WTC11 (cell line): ENCODE measurements at regions not wholly inside any gene's neighbourhood (a gene's known extent, or its start where the extent isn't known, plus 50 kb on each side); places are given as distances from the start of the nearest gene placed in this dataset.

Experiments used
- ATAC-seq: fragments of 200-7000 bp; cut with Tn5 transposase; 2 replicates; pipeline ENCODE4 v1.10.0; 2021; ENCODE audit warnings: mild to moderate bottlenecking, moderate library complexity
- CTCF ChIA-PET: fragments of 300-600 bp; sonication (Branson Sonifier 250); formaldehyde crosslinking; loops from one replicate; lab custom pipeline; 2021; ENCODE audit warnings: antibody characterized with exemption; lab: Charles Lee
- POLR2A ChIA-PET: fragments of 350-600 bp; sonication (Branson Sonifier 250); formaldehyde crosslinking; loops from one replicate; lab custom pipeline; 2021; ENCODE audit warnings: antibody characterized with exemption; lab: Charles Lee
- DNase-seq: peaks from one replicate; pipeline ENCODE4 v3.0.0; 2021; ENCODE audit warnings: low spot score
- H3K27ac Mint-ChIP-seq: 2 replicates; pipeline ENCODE4 v1.8.0; 2021; ENCODE audit warnings: mixed read lengths
- H3K27me3 Mint-ChIP-seq: 2 replicates; pipeline ENCODE4 v1.8.0; 2021; ENCODE audit warnings: low read depth, mild to moderate bottlenecking, moderate library complexity, mixed read lengths
- H3K36me3 Mint-ChIP-seq: 2 replicates; pipeline ENCODE4 v1.8.0; 2021; ENCODE audit warnings: mixed read lengths
- H3K4me1 Mint-ChIP-seq: 2 replicates; pipeline ENCODE4 v1.8.0; 2022; ENCODE audit warnings: mixed read lengths
- H3K4me3 Mint-ChIP-seq: 2 replicates; pipeline ENCODE4 v1.8.0; 2021; ENCODE audit warnings: mild to moderate bottlenecking, moderate library complexity, mixed read lengths
- H3K9me3 Mint-ChIP-seq: 2 replicates; pipeline ENCODE4 v1.8.0; 2021; ENCODE audit warnings: mixed read lengths
- ATF2 ChIP-seq: sonication (generic); formaldehyde crosslinking; IDR thresholded peaks from 2 replicates; pipeline ENCODE4 v1.8.1; 2022; ENCODE audit warnings: low read depth, missing genetic modification reagents, borderline replicate concordance
- CBFB ChIP-seq: sonication (generic); formaldehyde crosslinking; IDR thresholded peaks from 2 replicates; pipeline ENCODE4 v1.8.1; 2022; ENCODE audit warnings: mild to moderate bottlenecking, low read depth, missing genetic modification reagents
- E2F1 ChIP-seq: sonication (generic); formaldehyde crosslinking; IDR thresholded peaks from 2 replicates; pipeline ENCODE4 v1.8.0; 2022; ENCODE audit warnings: mild to moderate bottlenecking, missing genetic modification reagents
- E2F5 ChIP-seq: sonication (generic); formaldehyde crosslinking; IDR thresholded peaks from 2 replicates; pipeline ENCODE4 v1.8.1; 2022; ENCODE audit warnings: mild to moderate bottlenecking, moderate library complexity, missing genetic modification reagents
- GTF2I ChIP-seq: fragments of 250-450 bp; sonication (Bioruptor Pico); conservative IDR thresholded peaks from 2 replicates; pipeline ENCODE4 v1.4.0; 2021; ENCODE audit warnings: mild to moderate bottlenecking
- HMGA2 ChIP-seq: fragments of 250-450 bp; sonication (Bioruptor Pico); IDR thresholded peaks from 2 replicates; pipeline ENCODE4 v1.4.0; 2021; ENCODE audit warnings: mild to moderate bottlenecking, moderate library complexity
- MYBL2 ChIP-seq: sonication (generic); formaldehyde crosslinking; IDR thresholded peaks from 2 replicates; pipeline ENCODE4 v1.8.1; 2023; ENCODE audit warnings: mild to moderate bottlenecking, moderate library complexity, missing genetic modification reagents
- NFATC4 ChIP-seq: fragments of 250-450 bp; sonication (Bioruptor Pico); IDR thresholded peaks from 2 replicates; pipeline ENCODE4 v1.9.0; 2021; ENCODE audit warnings: mild to moderate bottlenecking
- NFYB ChIP-seq: sonication (generic); formaldehyde crosslinking; conservative IDR thresholded peaks from 2 replicates; pipeline ENCODE4 v1.8.0; 2022; ENCODE audit warnings: low read depth, missing genetic modification reagents
- NR2C2 ChIP-seq: sonication (generic); formaldehyde crosslinking; IDR thresholded peaks from 2 replicates; pipeline ENCODE4 v1.8.0; 2022; ENCODE audit warnings: mild to moderate bottlenecking, missing genetic modification reagents
- OVOL2 ChIP-seq: fragments of 250-450 bp; sonication (Bioruptor Pico); IDR thresholded peaks from 2 replicates; pipeline ENCODE4 v1.9.0; 2021; ENCODE audit warnings: mild to moderate bottlenecking, borderline replicate concordance
- PRDM15 ChIP-seq: sonication (generic); formaldehyde crosslinking; IDR thresholded peaks from 2 replicates; pipeline ENCODE4 v1.8.0; 2022; ENCODE audit warnings: missing genetic modification reagents
- SMAD3 ChIP-seq: sonication (generic); formaldehyde crosslinking; IDR thresholded peaks from 2 replicates; pipeline ENCODE4 v1.8.0; 2022; ENCODE audit warnings: missing genetic modification reagents, mild to moderate bottlenecking, borderline replicate concordance
- ZNF219 ChIP-seq: sonication (generic); formaldehyde crosslinking; IDR thresholded peaks from 2 replicates; pipeline ENCODE4 v1.8.0; 2023; ENCODE audit warnings: missing genetic modification reagents, mild to moderate bottlenecking, borderline replicate concordance
- ZNF281 ChIP-seq: sonication (generic); formaldehyde crosslinking; IDR thresholded peaks from 2 replicates; pipeline ENCODE4 v1.8.0; 2023; ENCODE audit warnings: mild to moderate bottlenecking, missing genetic modification reagents
- ZNF317 ChIP-seq: sonication (generic); formaldehyde crosslinking; IDR thresholded peaks from 2 replicates; pipeline ENCODE4 v1.8.1; 2023; ENCODE audit warnings: low read depth, mild to moderate bottlenecking, moderate library complexity, missing genetic modification reagents, borderline replicate concordance
- ZNF512 ChIP-seq: sonication (generic); formaldehyde crosslinking; IDR thresholded peaks from 2 replicates; pipeline ENCODE4 v1.8.1; 2022; ENCODE audit warnings: missing genetic modification reagents, borderline replicate concordance

GRCh38 chr4:121221608-121222007 lies 57.5 kb upstream of the TNIP3 start:
- no peak overlapping the region for H3K27ac Mint-ChIP-seq
- H3K36me3 Mint-ChIP-seq = no peaks in the 10 kb centered on the region
- H3K4me3 Mint-ChIP-seq = no peak overlapping the region
- H3K27me3 Mint-ChIP-seq = no peaks in the 10 kb centered on the region
- no peak for TF ChIP-seq SMAD3 (CRISPR knock-in tag)
- H3K4me1 Mint-ChIP-seq = peaks cover 9% of the 10 kb centered on the region; the same call in 1 of the 2 replicates
- CTCF ChIA-PET = interaction anchor here (1.0 kb wide), 1 partner anchor 29 kb away, joined by 3 read pairs; no protein-coding TSS in a partner anchor
- ATAC-seq (no peak), DNase-seq (no peak)
- H3K9me3 Mint-ChIP-seq = no peaks in the 10 kb centered on the region
- POLR2A ChIA-PET = no interaction called here

- DNase-seq = no peak
- ChIA-PET POLR2A (no interaction called here), CTCF (interaction anchor here (1.0 kb wide), 1 partner anchor 29 kb away, joined by 3 read pairs; no protein-coding TSS in a partner anchor)
- H3K4me1 Mint-ChIP-seq = peaks cover 7% of the 10 kb centered on the region; the same call in 1 of the 2 replicates
- TF ChIP-seq HMGA2 (CRISPR knock-in tag) (no peak), SMAD3 (CRISPR knock-in tag) (no peak), GTF2I (no peak), ZNF512 (no peak)
- H3K27ac Mint-ChIP-seq = no peak overlapping the region
- ATAC-seq = no peak
- no peaks in the 10 kb centered on the region for H3K9me3 Mint-ChIP-seq
- H3K36me3 Mint-ChIP-seq = no peaks in the 10 kb centered on the region
- no peaks in the 10 kb centered on the region for H3K27me3 Mint-ChIP-seq
- H3K4me3 Mint-ChIP-seq = no peak overlapping the region
Observed at GRCh38 chr4:121221201-121221600, 57.1 kb upstream of the TNIP3 start.

- TF ChIP-seq MYBL2 (CRISPR knock-in tag) = no peak
- TF ChIP-seq HMGA2 (CRISPR knock-in tag) = no peak
- no peak for TF ChIP-seq NR2C2 (CRISPR knock-in tag)
- TF ChIP-seq NFYB (CRISPR knock-in tag) = no peak
- no peak for TF ChIP-seq GTF2I
- TF ChIP-seq PRDM15 (CRISPR knock-in tag) = no peak
- TF ChIP-seq ATF2 (CRISPR knock-in tag) = no peak
- no peak for TF ChIP-seq NFATC4
- TF ChIP-seq ZNF219 (CRISPR knock-in tag) = no peak
- no peak for TF ChIP-seq SMAD3 (CRISPR knock-in tag)
- no peak for TF ChIP-seq ZNF281 (CRISPR knock-in tag)
- no peak for TF ChIP-seq CBFB (CRISPR knock-in tag)
- no peak for TF ChIP-seq OVOL2 (CRISPR knock-in tag)
- TF ChIP-seq ZNF317 (CRISPR knock-in tag) = no peak
- no peak for TF ChIP-seq E2F1 (CRISPR knock-in tag)
- TF ChIP-seq E2F5 (CRISPR knock-in tag) = no peak
- TF ChIP-seq, all 79 proteins: peak for 0
- H3K27ac Mint-ChIP-seq = no peak overlapping the region
- ATAC-seq (no peak), DNase-seq (no peak)
- POLR2A ChIA-PET = no interaction called here
- peaks cover 3% of the 10 kb centered on the region; the same call in 1 of the 2 replicates for H3K4me1 Mint-ChIP-seq
- CTCF ChIA-PET = interaction anchor here (0.8 kb wide), 1 partner anchor 29 kb away, joined by 3 read pairs; no protein-coding TSS in a partner anchor
- no peaks in the 10 kb centered on the region for H3K36me3 Mint-ChIP-seq
- no peaks in the 10 kb centered on the region for H3K9me3 Mint-ChIP-seq
- H3K27me3 Mint-ChIP-seq = no peaks in the 10 kb centered on the region
- H3K4me3 Mint-ChIP-seq = no peak overlapping the region
Observed at GRCh38 chr4:121220698-121221097, 56.6 kb upstream of the TNIP3 start.
